Tibial artery (tissue), 4 donors: ENCODE measurements at regions not wholly inside any gene's neighbourhood (a gene's known extent, or its start where the extent isn't known, plus 50 kb on each side); places are given as distances from the start of the nearest gene placed in this dataset.

Source experiments
- DNase-seq, 2 donors: peaks; one replicate each; pipeline ENCODE4 v3.0.0-alpha.2; 2019
- H3K27ac ChIP-seq, 2 donors: fragments of 200-600 bp; sonication (generic) in 1 of 2; 1 replicate in 1 of 2; 2 replicates in 1 of 2; pipeline ENCODE4 v1.5.1; 2018 to 2019; ENCODE audit warnings: mild to moderate bottlenecking in 1 of 2
- H3K27me3 ChIP-seq, 2 donors: fragments of 200-600 bp; sonication (generic) in 1 of 2; one replicate each; pipeline versions ENCODE4 v1.5.1 to v1.6.0; 2016 to 2019
- H3K36me3 ChIP-seq, 3 donors: fragments of 200-600 bp; sonication (generic) in 2 of 3; one replicate each; pipeline ENCODE4 v1.5.1; 2016 to 2019; ENCODE audit warnings: mild to moderate bottlenecking in 2 of 3
- H3K4me1 ChIP-seq, 4 donors: fragments of 200-600 bp; sonication (generic) in 2 of 4; 1 replicate in 3 of 4; 2 replicates in 1 of 4; pipeline ENCODE4 v1.5.1; 2016 to 2019
- H3K4me3 ChIP-seq, 2 donors: fragments of 200-600 bp; sonication (generic) in 1 of 2; 1 replicate in 1 of 2; 2 replicates in 1 of 2; pipeline ENCODE4 v1.5.1; 2018 to 2019; ENCODE audit warnings: mild to moderate bottlenecking in 2 of 2
- H3K9me3 ChIP-seq, 3 donors: fragments of 200-600 bp; sonication (generic) in 1 of 3; one replicate each; pipeline ENCODE4 v1.5.1; 2016 to 2019
- CTCF ChIP-seq, 2 experiments: fragments of 200-600 bp in 1 of 2; fragments of 450-650 bp in 1 of 2; IDR thresholded peaks; one replicate each; pipeline ENCODE4 v1.5.1; 2017 to 2019; ENCODE audit warnings: antibody characterized with exemption in 2 of 2, mild to moderate bottlenecking in 1 of 2, moderate library complexity in 1 of 2
- intact Hi-C: fragments of 100-400 bp; cut with DNase I; formaldehyde crosslinking; loops from one replicate; pipeline ENCODE4 v1.15.0; 2023; ENCODE audit warnings: low total_unique reads

DNA sequence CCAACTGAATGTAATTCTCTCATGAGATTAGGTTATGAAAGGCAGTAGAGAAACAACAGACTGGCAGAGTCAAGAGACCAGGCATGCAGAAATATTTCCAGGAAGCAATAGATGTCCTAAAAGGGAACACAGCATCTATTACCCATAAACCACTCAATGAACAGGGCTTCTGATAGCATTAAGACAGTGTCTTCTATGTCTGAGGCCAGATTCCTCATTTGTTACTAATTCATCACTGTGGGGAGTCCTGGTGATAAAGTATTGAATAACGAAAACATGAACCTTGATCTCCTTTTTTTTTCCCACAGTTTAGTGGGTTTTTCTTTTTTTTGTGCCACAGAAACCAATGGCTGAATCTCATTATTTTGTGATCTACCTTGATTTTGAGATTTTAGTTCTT lies 339.0 kb downstream of the METTL15 start:
- H3K4me3 ChIP-seq, result no peak overlapping the region
- intact Hi-C loops, result no loop called here
- DNase-seq, result no peak
- H3K27ac ChIP-seq, result no peak overlapping the region
- H3K4me1 ChIP-seq, result no peaks in the 10 kb centered on the region
- H3K27me3 ChIP-seq, result no peaks in the 10 kb centered on the region
- TF ChIP-seq CTCF (IDR thresholded peaks at IDR 0.05), result no peak
- no peaks in the 10 kb centered on the region for H3K36me3 ChIP-seq
- no peaks in the 10 kb centered on the region for H3K9me3 ChIP-seq

- no peak for DNase-seq
- no peaks in the 10 kb centered on the region for H3K36me3 ChIP-seq
Measured at GRCh38 chr11:28442131-28442530, 333.9 kb downstream of the METTL15 start.

DNA sequence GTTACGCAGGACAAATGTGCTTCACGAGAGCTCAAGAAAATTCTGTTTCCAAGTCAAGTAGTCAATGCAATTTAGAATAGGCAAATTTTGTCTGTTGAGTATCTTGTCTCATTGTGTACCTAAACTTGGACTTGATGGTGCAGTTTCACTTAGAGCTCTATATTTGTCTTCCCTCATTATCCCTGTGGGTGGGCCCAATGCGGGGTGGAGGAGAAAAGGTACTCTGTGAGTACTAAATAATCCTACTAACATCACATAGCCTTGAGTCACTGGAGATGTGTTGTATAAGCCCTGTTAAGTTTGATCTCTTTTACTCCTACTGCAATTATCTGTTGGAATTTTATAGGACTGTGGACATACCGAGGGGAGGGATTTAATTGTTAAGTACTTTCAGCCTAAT lies 331.2 kb downstream of the METTL15 start:
- intact Hi-C loops, result no loop called here
- DNase-seq, result no peak
- no peaks in the 10 kb centered on the region for H3K27me3 ChIP-seq
- H3K27ac ChIP-seq, result no peak overlapping the region
- H3K36me3 ChIP-seq, result no peaks in the 10 kb centered on the region
- H3K4me3 ChIP-seq, result no peak overlapping the region
- peaks cover 0 to 4% (median 0%) of the 10 kb centered on the region in 4 donors for H3K4me1 ChIP-seq
- no peaks in the 10 kb centered on the region for H3K9me3 ChIP-seq
- TF ChIP-seq CTCF (IDR thresholded peaks at IDR 0.05), result no peak

More at GRCh38 chr11:28442131-28442530, 333.9 kb downstream of the METTL15 start:
- Histone ChIP-seq H3K4me1 (peaks cover 0 to 4% (median 0%) of the 10 kb centered on the region in 4 donors), H3K4me3 (no peak overlapping the region), H3K27ac (no peak overlapping the region), H3K9me3 (no peaks in the 10 kb centered on the region), H3K27me3 (no peaks in the 10 kb centered on the region)
- no peak for TF ChIP-seq CTCF (IDR thresholded peaks at IDR 0.05)
- intact Hi-C loops, result no loop called here

DNA sequence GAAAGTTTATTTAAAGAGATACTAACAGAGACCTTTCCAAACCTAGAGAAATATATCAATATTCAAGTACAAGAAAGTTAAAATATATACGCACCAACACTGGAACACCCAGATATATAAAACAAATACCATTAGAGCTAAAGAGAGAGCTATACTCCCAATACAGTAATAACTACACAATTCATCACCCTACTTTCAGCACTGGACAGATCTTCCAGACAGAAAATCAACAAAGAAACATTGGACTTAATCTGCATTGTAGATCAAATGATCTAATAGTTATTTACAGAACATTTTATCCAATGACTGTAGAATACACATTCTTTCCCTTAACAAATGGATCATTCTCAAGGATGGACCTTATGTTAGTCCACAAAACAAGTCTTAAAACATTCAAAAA lies 311.9 kb downstream of the METTL15 start:
- Histone ChIP-seq H3K4me1 (no peaks in the 10 kb centered on the region), H3K9me3 (peaks cover 0 to 4% (median 0%) of the 10 kb centered on the region in 3 donors), H3K27me3 (no peaks in the 10 kb centered on the region), H3K27ac (no peak overlapping the region), H3K4me3 (no peak overlapping the region), H3K36me3 (no peaks in the 10 kb centered on the region)
- no peak for DNase-seq
- no peak for TF ChIP-seq CTCF (IDR thresholded peaks at IDR 0.05)
- intact Hi-C loops, result no loop called here

- Histone ChIP-seq H3K36me3 (no peaks in the 10 kb centered on the region), H3K27ac (no peak overlapping the region), H3K27me3 (no peaks in the 10 kb centered on the region), H3K9me3 (peaks cover 0 to 4% (median 0%) of the 10 kb centered on the region in 3 donors), H3K4me1 (no peaks in the 10 kb centered on the region), H3K4me3 (no peak overlapping the region)
- TF ChIP-seq CTCF (IDR thresholded peaks at IDR 0.05), result no peak
- no peak for DNase-seq
- intact Hi-C loops, result no loop called here
Measured at GRCh38 chr11:28417601-28418323, 309.6 kb downstream of the METTL15 start.
